A549 (cell line): ENCODE measurements at regions not wholly inside any gene's neighbourhood (a gene's known extent, or its start where the extent isn't known, plus 50 kb on each side); places are given as distances from the start of the nearest gene placed in this dataset.

Experiments used
- ATAC-seq, 2 experiments: fragments of 200-7000 bp in 1 of 2; fragments of >200 bp in 1 of 2; cut with Nextera tagmentation in 1 of 2; cut with Tn5 transposase in 1 of 2; 3 replicates each; pipeline versions ENCODE4 v1.8.0 to v1.9.1; 2018 to 2020; ENCODE audit warnings: mild to moderate bottlenecking in 1 of 2, moderate library complexity in 1 of 2
- CTCF ChIA-PET: fragments of 300-600 bp; sonication (Branson Sonifier 250); formaldehyde crosslinking; extraction: SDS; loops from one replicate; lab custom pipeline; 2021; ENCODE audit warnings: antibody characterized with exemption, inconsistent platforms; lab: Yijun Ruan, JAX
- POLR2A ChIA-PET: fragments of 350-600 bp; formaldehyde crosslinking; extraction: SDS; loops from one replicate; lab custom pipeline; 2021; ENCODE audit warnings: antibody characterized with exemption, inconsistent platforms; lab: Yijun Ruan, JAX
- DNase-seq, 2 experiments: peaks; one replicate each; pipeline versions ENCODE4 v3.0.0 to v3.0.0-alpha.2; 2011 to 2016; ENCODE audit warnings: low read depth in 1 of 2, low spot score in 1 of 2
- FAIRE-seq: peaks from 2 replicates; lab custom pipeline; 2011; peaks lifted over from hg19 to GRCh38; lab: Jason Lieb, UNC
- H3K27ac ChIP-seq, 2 experiments: fragments of >200 bp; sonication (Bioruptor Twin); formaldehyde crosslinking; 3 replicates each; pipeline ENCODE4 v1.5.1; 2016 to 2017
- H3K4me1 ChIP-seq: fragments of >200 bp; sonication (Bioruptor Twin); formaldehyde crosslinking; 3 replicates; pipeline ENCODE4 v1.6.1; 2016
- H3K4me2 ChIP-seq: fragments of >200 bp; sonication (Bioruptor Twin); formaldehyde crosslinking; 3 replicates; pipeline ENCODE4 v1.6.1; 2016
- H3K4me3 ChIP-seq: fragments of >200 bp; sonication (Bioruptor Twin); formaldehyde crosslinking; 3 replicates; pipeline ENCODE4 v1.5.1; 2016
- H3K9me3 ChIP-seq: fragments of >200 bp; sonication (Bioruptor Twin); formaldehyde crosslinking; 3 replicates; pipeline ENCODE4 v1.6.1; 2016
- CBX2 ChIP-seq: fragments of 200-600 bp; sonication (generic); IDR thresholded peaks from 2 replicates; pipeline ENCODE4 v1.6.1; 2016; ENCODE audit warnings: low read depth, mild to moderate bottlenecking, borderline replicate concordance
- EHF ChIP-seq: fragments of 250-450 bp; sonication (Bioruptor Pico); IDR thresholded peaks from 2 replicates; pipeline ENCODE4 v1.5.0; 2020; ENCODE audit warnings: mild to moderate bottlenecking
- FOXS1 ChIP-seq: fragments of 250-450 bp; sonication (Bioruptor Pico); IDR thresholded peaks from 2 replicates; pipeline ENCODE4 v1.5.0; 2020; ENCODE audit warnings: mild to moderate bottlenecking, moderate library complexity
- GATA3 ChIP-seq: IDR thresholded peaks from 2 replicates; pipeline ENCODE4 v1.6.1; 2012; ENCODE audit warnings: borderline replicate concordance
- HDAC2 ChIP-seq: fragments of 200-600 bp; sonication (generic); IDR thresholded peaks from 2 replicates; pipeline ENCODE4 v1.6.1; 2016
- HOXA7 ChIP-seq: fragments of 250-450 bp; sonication (Bioruptor Pico); IDR thresholded peaks from 2 replicates; pipeline ENCODE4 v1.5.0; 2020; ENCODE audit warnings: mild to moderate bottlenecking, moderate library complexity
- HOXB13 ChIP-seq: fragments of 250-450 bp; sonication (Bioruptor Pico); IDR thresholded peaks from 2 replicates; pipeline ENCODE4 v1.5.0; 2020; ENCODE audit warnings: low read depth, mild to moderate bottlenecking, moderate library complexity
- HOXB5 ChIP-seq: fragments of 250-450 bp; sonication (Bioruptor Pico); IDR thresholded peaks from 2 replicates; pipeline ENCODE4 v1.5.0; 2020; ENCODE audit warnings: mild to moderate bottlenecking, moderate library complexity
- KDM1A ChIP-seq: fragments of 200-600 bp; sonication (generic); IDR thresholded peaks from 2 replicates; pipeline ENCODE4 v1.6.1; 2016; ENCODE audit warnings: low read depth, mild to moderate bottlenecking
- MYC ChIP-seq: IDR thresholded peaks from 2 replicates; pipeline ENCODE4 v1.6.1; 2012; ENCODE audit warnings: mild to moderate bottlenecking, inconsistent platforms, low read length, improper control_type of control experiment, borderline replicate concordance
- NFE2L2 ChIP-seq: fragments of 150-350 bp; conservative IDR thresholded peaks from 2 replicates; pipeline ENCODE4 v1.6.1; 2014; ENCODE audit warnings: low read length
- NR3C1 ChIP-seq: fragments of >200 bp; sonication (Bioruptor Twin); formaldehyde crosslinking; IDR thresholded peaks from 3 replicates; pipeline ENCODE4 v1.6.1; 2017
- POLR2AphosphoS2 ChIP-seq: conservative IDR thresholded peaks from 2 replicates; pipeline ENCODE4 v1.6.1; 2012; ENCODE audit warnings: low read length, improper control_type of control experiment, inconsistent platforms
- RARB ChIP-seq: fragments of 250-450 bp; sonication (Bioruptor Pico); IDR thresholded peaks from 2 replicates; pipeline ENCODE4 v1.8.0; 2021; ENCODE audit warnings: mild to moderate bottlenecking, moderate library complexity
- RFX5 ChIP-seq: fragments of 450-650 bp; IDR thresholded peaks from 2 replicates; pipeline ENCODE4 v1.7.1; 2014; ENCODE audit warnings: antibody characterized with exemption, mild to moderate bottlenecking, moderate library complexity
- SREBF2 ChIP-seq: fragments of 450-650 bp; IDR thresholded peaks from 2 replicates; pipeline ENCODE4 v1.6.1; 2014; ENCODE audit warnings: mild to moderate bottlenecking, moderate library complexity
- ZC3H11A ChIP-seq: fragments of 450-650 bp; IDR thresholded peaks from 2 replicates; pipeline ENCODE4 v1.6.1; 2014; ENCODE audit warnings: antibody characterized with exemption, mild to moderate bottlenecking
- ZFP36 ChIP-seq: fragments of 450-650 bp; IDR thresholded peaks from 2 replicates; pipeline ENCODE4 v1.6.1; 2014; ENCODE audit warnings: borderline replicate concordance; ENCODE audit not compliant: partially characterized antibody
- WGBS: methylation state at CpG from one replicate; pipeline ENCODE4 v1.1.6; 2017; ENCODE audit errors: missing lambda C conversion rate; 5-methylcytosine and 5-hydroxymethylcytosine counted together
- TF ChIP-seq, protein P1 (sequence below): fragments of 250-450 bp; sonication (Bioruptor Pico); IDR thresholded peaks from 2 replicates; pipeline ENCODE4 v1.5.0; 2020; ENCODE audit warnings: low read depth, mild to moderate bottlenecking, moderate library complexity
- TF ChIP-seq, protein P2 (sequence below): fragments of 450-650 bp; IDR thresholded peaks from 2 replicates; pipeline ENCODE4 v1.6.1; 2014; ENCODE audit warnings: antibody characterized with exemption
- TF ChIP-seq, protein P3 (sequence below): fragments of >200 bp; sonication (Bioruptor Twin); formaldehyde crosslinking; IDR thresholded peaks from 3 replicates; pipeline ENCODE4 v1.6.1; 2016
- TF ChIP-seq, protein P4 (sequence below): fragments of 200-600 bp; sonication (generic); IDR thresholded peaks from 2 replicates; pipeline ENCODE4 v1.6.1; 2016; ENCODE audit warnings: antibody characterized with exemption, mild to moderate bottlenecking, moderate library complexity
- TF ChIP-seq, protein P5 (sequence below): IDR thresholded peaks from 2 replicates; pipeline ENCODE4 v1.6.1; 2012

DNA sequence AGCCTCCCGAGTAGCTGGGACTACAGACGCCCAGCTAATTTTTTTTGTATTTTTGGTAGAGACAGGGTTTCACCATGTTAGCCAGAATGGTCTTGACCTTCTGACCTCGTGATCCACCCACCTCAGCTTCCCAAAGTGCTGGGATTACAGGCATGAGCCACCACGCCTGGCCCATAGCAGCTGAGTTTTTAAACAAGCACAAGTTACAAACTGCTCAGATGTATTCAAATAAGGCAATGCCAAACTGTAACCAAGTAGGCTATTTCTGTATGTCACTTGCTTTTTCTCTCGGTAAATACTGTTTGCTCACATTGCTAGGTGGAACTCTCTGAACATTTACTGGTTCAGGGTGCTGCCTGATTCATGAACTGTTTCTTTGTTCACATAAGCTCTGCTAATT is 799.3 kb upstream of the NUDT12 start:
- no peaks in the 10 kb centered on the region for H3K9me3 ChIP-seq
- POLR2A ChIA-PET, result no interaction called here
- no peak for TF ChIP-seq FOXS1 (CRISPR knock-in tag)
- TF ChIP-seq, all 56 proteins: peak for 0
- H3K4me1 ChIP-seq, result no peaks in the 10 kb centered on the region
- no peak overlapping the region for H3K27ac ChIP-seq
- no peak overlapping the region for H3K4me2 ChIP-seq
- CTCF ChIA-PET, result interaction anchor here (0.6 kb wide), 1 partner anchor 742 kb away, joined by 3 read pairs; no protein-coding TSS in a partner anchor
- FAIRE-seq, result no peak
- DNase-seq, result no peak
- 26% methylated on average over 5 of the region's 5 CpGs for WGBS
- ATAC-seq, result no peak
- H3K4me3 ChIP-seq, result no peak overlapping the region

DNA sequence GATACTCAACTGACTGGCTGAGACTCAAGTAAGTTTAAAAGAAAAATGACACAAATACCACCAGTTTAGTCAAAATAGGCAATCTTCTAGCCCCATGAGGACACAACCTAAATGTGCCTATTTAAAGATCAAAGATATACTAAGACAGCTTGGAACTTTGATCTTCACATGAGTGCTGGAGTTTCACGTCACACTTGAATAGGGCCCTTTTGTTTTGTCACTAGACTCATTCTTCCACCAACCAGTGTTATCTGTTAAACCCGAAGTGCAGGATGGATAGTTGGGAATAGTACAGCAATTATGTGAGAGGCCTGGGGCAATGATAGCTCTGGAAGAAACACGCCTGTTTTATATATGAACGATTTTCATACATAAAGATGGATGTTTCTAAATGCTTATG is 792.8 kb upstream of the NUDT12 start:
- H3K9me3 ChIP-seq, result no peaks in the 10 kb centered on the region
- 37% methylated on average over 4 of the region's 4 CpGs for WGBS
- H3K27ac ChIP-seq, result no peak overlapping the region
- H3K4me1 ChIP-seq, result no peaks in the 10 kb centered on the region
- ChIA-PET POLR2A (no interaction called here), CTCF (no interaction called here)
- FAIRE-seq, result no peak
- TF ChIP-seq, protein P1, sequence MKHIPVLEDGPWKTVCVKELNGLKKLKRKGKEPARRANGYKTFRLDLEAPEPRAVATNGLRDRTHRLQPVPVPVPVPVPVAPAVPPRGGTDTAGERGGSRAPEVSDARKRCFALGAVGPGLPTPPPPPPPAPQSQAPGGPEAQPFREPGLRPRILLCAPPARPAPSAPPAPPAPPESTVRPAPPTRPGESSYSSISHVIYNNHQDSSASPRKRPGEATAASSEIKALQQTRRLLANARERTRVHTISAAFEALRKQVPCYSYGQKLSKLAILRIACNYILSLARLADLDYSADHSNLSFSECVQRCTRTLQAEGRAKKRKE (CRISPR knock-in tag), result no peak
- TF ChIP-seq POLR2AphosphoS2, result no peak
- no peak for TF ChIP-seq NR3C1
- DNase-seq, result no peak
- no peak for ATAC-seq
- H3K4me2 ChIP-seq, result no peak overlapping the region
- H3K4me3 ChIP-seq, result no peak overlapping the region

DNA sequence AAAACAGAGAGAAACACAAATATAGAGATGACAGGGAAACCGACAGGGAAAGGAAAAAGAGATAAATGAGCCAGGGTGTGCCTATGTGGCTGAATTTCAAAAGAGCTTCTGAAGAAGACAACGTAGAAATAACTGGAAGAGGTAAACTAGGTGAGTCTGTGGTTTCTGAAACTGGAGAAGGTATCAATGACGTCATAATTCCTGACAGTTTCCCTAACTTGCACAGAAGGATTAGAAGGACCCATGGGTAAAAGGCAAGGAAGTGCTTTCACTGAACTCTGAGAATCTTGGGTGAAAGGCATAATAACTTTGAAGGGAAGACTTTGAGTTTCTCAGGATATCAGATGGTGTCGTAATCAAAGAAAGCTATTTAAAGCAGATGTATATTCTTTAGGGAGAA is 790.8 kb upstream of the NUDT12 start:
- TF ChIP-seq SREBF2 (no peak), CBX2 (no peak), RARB (CRISPR knock-in tag) (no peak)
- TF ChIP-seq, protein P2, sequence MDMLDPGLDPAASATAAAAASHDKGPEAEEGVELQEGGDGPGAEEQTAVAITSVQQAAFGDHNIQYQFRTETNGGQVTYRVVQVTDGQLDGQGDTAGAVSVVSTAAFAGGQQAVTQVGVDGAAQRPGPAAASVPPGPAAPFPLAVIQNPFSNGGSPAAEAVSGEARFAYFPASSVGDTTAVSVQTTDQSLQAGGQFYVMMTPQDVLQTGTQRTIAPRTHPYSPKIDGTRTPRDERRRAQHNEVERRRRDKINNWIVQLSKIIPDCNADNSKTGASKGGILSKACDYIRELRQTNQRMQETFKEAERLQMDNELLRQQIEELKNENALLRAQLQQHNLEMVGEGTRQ, result no peak
- TF ChIP-seq, all 56 proteins: peak for 0
- 43% methylated on average over 4 of the region's 4 CpGs for WGBS
- ChIA-PET POLR2A (no interaction called here), CTCF (no interaction called here)
- H3K4me1 ChIP-seq, result no peaks in the 10 kb centered on the region
- no peaks in the 10 kb centered on the region for H3K9me3 ChIP-seq
- FAIRE-seq (no peak), ATAC-seq (no peak), DNase-seq (no peak)
- H3K4me2 ChIP-seq, result no peak overlapping the region
- no peak overlapping the region for H3K4me3 ChIP-seq
- no peak overlapping the region for H3K27ac ChIP-seq

DNA sequence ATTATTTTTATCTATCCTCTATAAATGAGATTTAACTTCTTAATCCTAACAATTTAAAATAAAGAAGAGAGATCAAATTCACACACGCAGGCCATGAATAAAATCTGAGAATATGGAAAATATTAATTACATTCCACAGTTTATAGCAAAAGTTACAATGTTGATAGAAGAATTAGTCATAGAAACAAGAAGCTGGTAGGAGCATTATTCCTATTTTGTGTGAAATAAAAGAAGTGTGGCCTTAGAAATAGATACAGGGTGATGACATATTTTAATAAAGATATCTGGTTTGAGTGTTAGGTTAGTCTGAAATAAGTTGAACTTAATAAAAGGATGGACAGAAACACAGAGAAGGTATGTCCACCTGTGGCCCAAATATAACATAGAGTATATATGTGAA is 790.4 kb upstream of the NUDT12 start:
- FAIRE-seq, result no peak
- no peaks in the 10 kb centered on the region for H3K9me3 ChIP-seq
- no peak for DNase-seq
- ATAC-seq, result no peak
- POLR2A ChIA-PET, result no interaction called here
- TF ChIP-seq HOXB5 (CRISPR knock-in tag) (no peak), HOXA7 (no peak), KDM1A (no peak), GATA3 (no peak), RFX5 (no peak), NFE2L2 (no peak), ZFP36 (no peak), POLR2AphosphoS2 (no peak), MYC (no peak), HOXB13 (CRISPR knock-in tag) (no peak), ZC3H11A (no peak), HDAC2 (no peak), RARB (CRISPR knock-in tag) (no peak), EHF (CRISPR knock-in tag) (no peak)
- TF ChIP-seq, protein P3, sequence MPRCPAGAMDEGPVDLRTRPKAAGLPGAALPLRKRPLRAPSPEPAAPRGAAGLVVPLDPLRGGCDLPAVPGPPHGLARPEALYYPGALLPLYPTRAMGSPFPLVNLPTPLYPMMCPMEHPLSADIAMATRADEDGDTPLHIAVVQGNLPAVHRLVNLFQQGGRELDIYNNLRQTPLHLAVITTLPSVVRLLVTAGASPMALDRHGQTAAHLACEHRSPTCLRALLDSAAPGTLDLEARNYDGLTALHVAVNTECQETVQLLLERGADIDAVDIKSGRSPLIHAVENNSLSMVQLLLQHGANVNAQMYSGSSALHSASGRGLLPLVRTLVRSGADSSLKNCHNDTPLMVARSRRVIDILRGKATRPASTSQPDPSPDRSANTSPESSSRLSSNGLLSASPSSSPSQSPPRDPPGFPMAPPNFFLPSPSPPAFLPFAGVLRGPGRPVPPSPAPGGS, result no peak
- TF ChIP-seq, protein P1 (CRISPR knock-in tag), result no peak
- TF ChIP-seq, protein P4, sequence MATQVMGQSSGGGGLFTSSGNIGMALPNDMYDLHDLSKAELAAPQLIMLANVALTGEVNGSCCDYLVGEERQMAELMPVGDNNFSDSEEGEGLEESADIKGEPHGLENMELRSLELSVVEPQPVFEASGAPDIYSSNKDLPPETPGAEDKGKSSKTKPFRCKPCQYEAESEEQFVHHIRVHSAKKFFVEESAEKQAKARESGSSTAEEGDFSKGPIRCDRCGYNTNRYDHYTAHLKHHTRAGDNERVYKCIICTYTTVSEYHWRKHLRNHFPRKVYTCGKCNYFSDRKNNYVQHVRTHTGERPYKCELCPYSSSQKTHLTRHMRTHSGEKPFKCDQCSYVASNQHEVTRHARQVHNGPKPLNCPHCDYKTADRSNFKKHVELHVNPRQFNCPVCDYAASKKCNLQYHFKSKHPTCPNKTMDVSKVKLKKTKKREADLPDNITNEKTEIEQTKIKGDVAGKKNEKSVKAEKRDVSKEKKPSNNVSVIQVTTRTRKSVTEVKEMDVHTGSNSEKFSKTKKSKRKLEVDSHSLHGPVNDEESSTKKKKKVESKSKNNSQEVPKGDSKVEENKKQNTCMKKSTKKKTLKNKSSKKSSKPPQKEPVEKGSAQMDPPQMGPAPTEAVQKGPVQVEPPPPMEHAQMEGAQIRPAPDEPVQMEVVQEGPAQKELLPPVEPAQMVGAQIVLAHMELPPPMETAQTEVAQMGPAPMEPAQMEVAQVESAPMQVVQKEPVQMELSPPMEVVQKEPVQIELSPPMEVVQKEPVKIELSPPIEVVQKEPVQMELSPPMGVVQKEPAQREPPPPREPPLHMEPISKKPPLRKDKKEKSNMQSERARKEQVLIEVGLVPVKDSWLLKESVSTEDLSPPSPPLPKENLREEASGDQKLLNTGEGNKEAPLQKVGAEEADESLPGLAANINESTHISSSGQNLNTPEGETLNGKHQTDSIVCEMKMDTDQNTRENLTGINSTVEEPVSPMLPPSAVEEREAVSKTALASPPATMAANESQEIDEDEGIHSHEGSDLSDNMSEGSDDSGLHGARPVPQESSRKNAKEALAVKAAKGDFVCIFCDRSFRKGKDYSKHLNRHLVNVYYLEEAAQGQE, result no peak
- TF ChIP-seq, protein P5, sequence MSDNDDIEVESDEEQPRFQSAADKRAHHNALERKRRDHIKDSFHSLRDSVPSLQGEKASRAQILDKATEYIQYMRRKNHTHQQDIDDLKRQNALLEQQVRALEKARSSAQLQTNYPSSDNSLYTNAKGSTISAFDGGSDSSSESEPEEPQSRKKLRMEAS, result no peak
- TF ChIP-seq, all 56 proteins: peak for 0
- CTCF ChIA-PET, result no interaction called here
- H3K27ac ChIP-seq, result no peak overlapping the region
- 78% methylated on average over 1 of the region's 1 CpG for WGBS
- no peak overlapping the region for H3K4me2 ChIP-seq
- no peaks in the 10 kb centered on the region for H3K4me1 ChIP-seq
- H3K4me3 ChIP-seq, result no peak overlapping the region
